OCI-LY3 (cell line): ENCODE measurements at regions not wholly inside any gene's neighbourhood (a gene's known extent, or its start where the extent isn't known, plus 50 kb on each side); places are given as distances from the start of the nearest gene placed in this dataset.

Source experiments
- CTCF ChIP-seq: fragments of 200-600, 300-600 bp; sonication (generic); IDR thresholded peaks from 2 replicates; pipeline ENCODE4 v1.5.1; 2014; ENCODE audit warnings: antibody characterized with exemption, low read length, low read depth
- EZH2phosphoT487 ChIP-seq: fragments of 200-600 bp; shearing (Covaris generic); IDR thresholded peaks from 2 replicates; pipeline ENCODE4 v1.6.1; 2018; ENCODE audit warnings: antibody characterized with exemption, mixed run types, low read depth

GRCh38 chr4:104909376-104909775 is 237.3 kb upstream of the TET2 start:
- TF ChIP-seq CTCF (no peak), EZH2phosphoT487 (no peak)
